NCI-H446 treated with DMSO at 0.1 percent for 48 hours (cell line): ENCODE measurements at regions not wholly inside any gene's neighbourhood (a gene's known extent, or its start where the extent isn't known, plus 50 kb on each side); places are given as distances from the start of the nearest gene placed in this dataset.
"Not testable (repeated sequence)": the region's sequence is repeated elsewhere in the genome, so short reads cannot be mapped to it uniquely, and the experiment has no call there.

ENCODE experiments used
- DNase-seq: peaks from one replicate; lab custom pipeline; 2025; lab: John Stamatoyannopoulos, UW

DNA sequence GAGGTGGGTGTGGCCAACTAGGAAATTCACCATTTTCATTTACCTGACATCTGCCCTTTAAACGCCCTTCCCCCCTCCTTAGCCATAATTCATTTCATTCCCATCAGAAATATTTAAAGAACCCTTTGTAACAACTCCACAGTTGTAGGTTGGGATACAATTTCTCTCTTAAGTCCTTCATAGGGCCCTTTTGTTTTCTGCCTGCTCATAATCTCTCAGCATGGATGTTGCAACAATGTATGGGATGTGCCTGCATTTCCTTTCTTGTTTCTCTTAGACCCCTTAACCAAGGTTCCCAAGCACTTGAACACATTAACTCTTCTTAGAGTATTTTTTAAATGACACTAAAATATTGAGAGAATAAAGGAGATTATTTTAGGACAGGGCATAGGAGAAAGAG, 51.7 kb upstream of the MYO10 start:
- no peak for DNase-seq

DNA sequence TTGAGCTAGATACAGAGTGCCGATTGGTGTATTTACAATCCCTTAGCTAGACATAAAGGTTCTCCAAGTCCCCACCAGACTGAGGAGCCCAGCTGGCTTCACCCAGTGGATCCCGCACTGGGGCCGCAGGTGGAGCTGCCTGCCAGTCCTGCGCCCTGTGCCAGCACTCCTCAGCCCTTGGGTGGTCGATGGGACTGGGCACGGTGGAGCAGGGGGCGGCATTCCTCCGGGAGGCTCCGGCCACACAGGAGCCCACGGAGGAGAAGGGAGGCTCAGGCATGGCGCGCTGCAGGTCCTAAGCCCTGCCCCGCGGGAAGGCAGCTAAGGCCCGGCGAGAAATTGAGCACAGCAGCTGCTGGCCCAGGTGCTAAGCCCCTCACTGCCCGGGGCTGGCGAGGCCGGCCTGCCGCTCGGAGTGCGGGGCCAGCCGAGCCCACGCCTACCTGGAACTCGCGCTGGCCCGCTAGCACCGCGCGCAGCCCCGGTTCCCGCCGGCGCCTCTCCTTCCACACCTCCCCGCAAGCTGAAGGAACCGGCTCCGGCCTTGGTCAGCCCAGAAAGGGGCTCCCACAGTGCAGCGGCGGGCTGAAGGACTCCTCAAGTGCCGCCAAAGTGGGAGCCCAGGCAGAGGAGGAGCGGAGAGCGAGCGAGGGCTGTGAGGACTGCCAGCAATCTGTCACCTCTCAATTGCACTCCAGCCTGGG, 54.9 kb upstream of the MYO10 start:
- DNase-seq = not testable (repeated sequence)

DNA sequence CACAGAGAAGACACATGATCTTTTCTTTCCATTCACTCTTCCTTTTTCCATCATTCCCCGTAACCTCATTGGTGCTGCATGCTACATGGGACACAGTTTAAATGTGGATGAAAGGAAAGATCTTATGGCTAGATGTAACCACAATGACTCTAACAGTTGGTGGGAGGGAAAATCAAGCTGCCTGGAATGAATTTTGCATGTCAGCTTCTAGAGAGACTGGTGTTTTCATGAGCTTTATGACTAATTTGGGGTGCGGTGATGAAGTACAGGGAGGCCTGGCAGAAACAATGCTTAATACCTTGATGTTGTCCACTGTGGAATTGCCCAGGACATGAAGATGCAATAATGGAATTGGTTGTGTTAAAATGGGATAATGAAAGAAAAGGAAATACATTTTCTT, 55.9 kb upstream of the MYO10 start:
- no peak for DNase-seq

DNA sequence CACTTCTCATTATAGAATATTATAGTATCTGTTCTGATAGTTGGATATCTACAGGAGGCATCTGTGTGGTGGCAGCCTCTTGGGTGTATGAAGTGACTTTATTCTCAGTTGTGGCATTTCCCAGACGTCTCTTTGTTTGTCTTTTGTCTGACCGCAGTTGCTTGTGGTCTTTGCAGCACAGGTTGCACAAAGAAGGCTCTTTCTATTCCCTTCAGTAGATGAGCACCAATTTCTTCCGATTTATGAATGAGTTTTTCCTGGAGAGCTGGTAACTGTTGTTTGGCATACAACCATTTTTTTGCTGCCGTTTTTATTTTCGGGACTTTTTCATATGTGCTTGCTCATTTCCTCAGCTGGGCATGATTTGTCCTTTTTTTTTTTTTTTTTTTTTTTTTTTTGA, 56.4 kb upstream of the MYO10 start:
- no peak for DNase-seq

GRCh38 chr5:16994565-16994964, 58.5 kb upstream of the MYO10 start:
- DNase-seq = no peak

DNA sequence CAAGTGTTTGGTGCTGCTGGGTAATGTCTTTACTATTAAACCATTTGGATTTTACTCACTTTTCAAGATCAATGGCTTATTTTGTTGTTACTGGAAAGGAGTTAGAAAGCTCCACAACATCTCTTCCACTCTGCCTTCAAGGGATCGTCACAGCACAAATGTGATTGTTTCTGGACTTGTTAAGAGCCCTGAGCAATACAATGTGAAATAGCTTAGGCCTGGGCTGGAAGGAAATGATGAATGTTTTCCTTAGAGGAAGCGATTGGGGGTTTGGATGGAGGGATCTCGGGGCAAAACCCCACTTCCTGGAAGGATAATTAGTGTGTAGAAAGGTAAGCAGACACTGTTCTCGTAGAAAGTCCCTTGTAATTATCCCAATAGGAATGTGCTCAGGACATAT, 59.3 kb upstream of the MYO10 start:
- DNase-seq = no peak

DNA sequence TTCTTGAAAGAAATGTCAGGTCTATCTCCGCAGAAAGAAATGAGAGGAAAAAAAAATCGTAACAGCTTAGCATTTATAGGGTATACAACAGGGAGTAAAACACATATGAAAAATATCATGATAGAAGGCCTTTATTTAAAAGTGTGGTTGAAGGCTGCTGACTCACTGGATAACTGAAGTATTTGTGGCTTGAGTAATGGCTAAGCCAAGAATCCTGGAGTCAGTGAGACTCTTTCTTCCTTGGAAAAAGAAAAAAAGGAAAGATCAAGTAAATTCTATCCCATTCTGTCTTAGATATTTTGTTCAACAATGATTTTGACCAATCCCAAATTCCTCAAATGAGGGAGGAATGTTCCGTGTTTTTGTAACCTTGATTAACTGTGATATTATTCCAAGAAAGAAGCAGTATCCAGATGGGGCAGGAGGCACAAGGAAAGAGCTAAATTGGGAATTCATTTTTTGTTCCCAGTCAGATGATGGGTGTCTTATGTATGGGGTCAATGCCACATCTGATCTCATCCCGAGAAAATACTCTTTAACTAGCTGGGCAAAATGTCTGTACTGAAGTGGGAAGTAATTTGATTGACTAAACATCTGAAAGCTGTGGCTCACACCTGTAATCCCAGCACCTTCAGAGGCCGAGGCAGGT, 64.3 kb upstream of the MYO10 start:
- no peak for DNase-seq

DNA sequence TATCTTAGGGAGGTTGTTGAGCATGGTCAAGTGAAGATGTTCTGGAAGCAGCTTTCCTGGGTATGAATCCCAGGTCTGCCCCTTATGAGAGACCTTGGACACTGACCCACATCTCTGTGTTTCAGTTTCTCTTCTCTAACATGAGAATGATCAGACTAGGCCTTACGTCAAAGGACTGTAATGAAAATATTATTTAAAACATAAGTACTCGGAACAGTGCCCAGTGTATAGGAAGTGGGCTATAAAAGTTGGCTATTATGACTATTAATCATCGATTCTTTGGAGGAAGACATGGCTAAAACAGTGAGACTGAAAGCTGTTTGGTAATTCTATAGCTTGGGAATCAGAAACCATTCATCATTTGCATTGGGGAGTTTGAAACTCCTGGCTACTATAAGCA, 65.3 kb upstream of the MYO10 start:
- DNase-seq = no peak

DNA sequence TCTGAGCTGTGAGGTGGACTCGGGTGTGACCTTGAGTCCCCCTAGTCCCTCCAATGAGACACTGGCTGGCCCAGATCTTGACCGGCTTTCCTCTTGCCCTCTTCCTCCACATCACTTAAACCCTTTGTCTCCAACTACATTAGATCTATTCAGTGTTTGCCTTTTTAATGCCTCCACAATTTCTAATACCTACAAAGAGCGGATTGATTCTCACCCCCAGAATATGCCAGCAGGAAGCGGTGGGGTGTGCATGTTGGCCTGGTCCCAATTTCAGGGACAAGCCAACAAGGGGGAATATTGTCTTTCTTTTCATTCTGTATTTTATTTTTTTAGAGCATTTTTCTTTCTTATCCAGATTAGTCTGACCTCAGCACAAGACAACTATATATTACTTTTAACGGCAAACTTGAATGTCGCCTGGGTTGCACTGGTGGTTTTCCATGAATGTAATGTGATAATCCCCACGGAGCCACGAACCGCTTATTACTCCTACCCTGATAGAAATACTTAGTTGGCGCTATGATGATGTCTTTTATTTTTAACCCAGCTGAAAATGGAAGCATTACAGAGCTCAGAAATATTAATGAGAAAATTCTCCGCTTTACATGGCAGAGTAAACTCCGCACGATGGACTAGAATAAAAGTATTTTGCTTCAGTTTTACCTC, 68.5 kb upstream of the MYO10 start:
- DNase-seq = no peak

DNA sequence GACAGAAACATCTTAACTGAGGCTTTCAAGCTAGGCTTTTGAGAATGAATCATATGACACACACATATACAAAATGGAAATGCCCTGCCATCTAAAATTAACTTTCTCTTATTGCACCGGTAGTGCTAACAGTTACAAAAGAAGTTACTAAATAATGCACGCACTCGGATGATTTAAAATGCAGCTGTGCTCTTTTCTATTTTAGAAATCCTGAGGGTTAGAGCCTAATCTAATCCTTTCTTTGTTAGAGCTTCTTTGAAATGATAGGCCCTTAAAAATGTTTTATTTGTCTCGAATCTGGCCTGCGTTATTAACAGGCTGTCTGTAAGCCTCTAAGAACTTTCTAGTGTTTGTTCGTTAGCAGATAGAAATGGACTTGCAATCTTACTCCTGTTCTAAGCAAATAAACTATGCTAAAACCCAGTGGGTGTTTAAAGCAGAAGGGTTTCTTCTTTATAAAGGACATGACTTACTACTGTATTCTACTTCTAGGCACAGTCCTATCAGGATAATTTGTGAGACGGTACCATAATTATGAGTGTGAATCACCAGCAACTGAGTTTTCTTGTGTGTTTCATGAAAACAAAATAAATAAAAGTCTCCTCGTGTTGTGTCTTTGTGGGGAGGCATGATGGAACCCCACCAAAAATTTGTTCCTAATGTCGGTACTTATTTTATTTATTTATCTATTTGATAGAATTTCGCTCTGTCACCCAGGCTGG, 69.2 kb upstream of the MYO10 start:
- no peak for DNase-seq

GRCh38 chr5:17012289-17012688, 76.2 kb upstream of the MYO10 start:
- DNase-seq = no peak

- DNase-seq = no peak
Observed at GRCh38 chr5:17014686-17015085, 78.6 kb upstream of the MYO10 start.

- no peak for DNase-seq
Observed at GRCh38 chr5:17018871-17019270, 82.8 kb upstream of the MYO10 start.

DNA sequence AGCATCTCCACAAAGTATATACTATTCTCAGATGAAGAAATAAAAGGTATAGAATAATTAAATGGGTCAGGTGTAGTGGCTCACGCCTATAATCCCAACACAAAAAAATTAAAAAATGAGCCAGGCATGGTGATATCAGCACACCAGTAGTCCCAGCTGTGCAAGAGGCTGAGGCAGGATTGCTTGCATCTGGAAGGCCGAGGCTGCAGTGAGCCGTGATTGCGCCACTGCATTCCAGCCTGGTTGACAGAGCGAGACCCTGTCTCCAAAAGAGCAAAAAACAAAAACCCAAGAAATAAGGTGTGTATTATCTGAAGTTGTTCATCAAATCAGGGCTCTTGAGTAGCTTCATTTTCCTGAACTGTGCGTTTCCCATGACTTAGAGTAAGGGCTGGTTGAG, 83.2 kb upstream of the MYO10 start:
- DNase-seq = no peak

GRCh38 chr5:17020678-17021601, 84.9 kb upstream of the MYO10 start:
- DNase-seq = no peak

- DNase-seq = no peak
Observed at GRCh38 chr5:17021602-17021932, 85.5 kb upstream of the MYO10 start.

GRCh38 chr5:17022296-17022695, 86.2 kb upstream of the MYO10 start:
- DNase-seq = no peak

DNA sequence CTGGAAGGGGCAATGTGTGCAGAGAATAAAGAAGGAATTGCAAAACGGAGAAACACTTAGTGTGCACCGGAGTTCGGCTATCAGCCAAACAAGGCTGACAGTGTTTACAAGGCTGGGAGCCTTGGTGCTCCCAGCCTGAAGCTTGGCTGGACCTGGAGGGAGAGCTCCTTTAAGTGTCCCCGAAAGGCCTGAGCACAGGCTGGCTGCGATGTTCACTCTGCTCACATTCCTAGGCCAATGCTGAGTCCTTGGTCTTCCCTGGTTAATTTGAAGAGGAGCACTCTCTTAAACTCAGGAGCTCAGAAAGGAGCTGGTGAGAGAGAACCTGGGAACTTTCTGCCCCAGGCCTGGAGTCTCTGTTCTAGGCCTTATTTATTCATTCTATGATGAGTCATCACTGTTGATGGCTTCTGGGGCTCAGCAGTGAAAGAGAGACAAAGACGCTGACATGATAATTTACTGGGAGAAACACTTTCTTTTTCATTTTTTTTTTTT, 88.6 kb upstream of the MYO10 start:
- no peak for DNase-seq

DNA sequence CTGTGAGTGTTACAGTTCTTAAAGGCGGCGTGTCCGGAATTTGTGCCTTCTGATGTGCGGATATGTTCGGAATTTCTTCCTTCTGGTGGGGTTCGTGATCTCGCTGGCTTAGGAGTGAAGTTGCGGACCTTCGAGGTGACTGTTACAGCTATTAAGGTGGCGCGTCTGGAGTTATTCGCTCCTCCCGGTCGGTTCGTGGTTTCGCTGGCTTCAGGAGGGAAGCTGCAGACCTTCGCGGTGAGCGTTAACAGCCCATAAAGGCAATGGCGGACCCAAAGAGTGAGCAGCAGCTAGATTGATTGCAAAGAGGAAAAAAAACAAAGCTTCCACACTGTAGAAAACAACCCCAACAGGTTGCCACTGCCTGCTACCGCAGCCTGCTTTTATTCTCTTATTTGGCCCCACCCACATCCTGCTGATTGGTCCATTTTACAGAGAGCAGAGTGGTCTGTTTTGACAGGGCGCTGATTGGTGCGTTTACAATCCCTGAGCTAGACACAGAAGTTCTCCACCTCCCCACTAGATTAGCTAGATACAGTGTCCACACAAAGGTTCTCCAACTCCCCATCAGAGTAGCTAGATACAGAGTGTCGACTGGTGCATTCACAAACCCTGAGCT, 95.7 kb upstream of the MYO10 start:
- DNase-seq = not testable (repeated sequence)

GRCh38 chr5:17032314-17032985, 96.4 kb upstream of the MYO10 start:
- DNase-seq = not testable (repeated sequence)

GRCh38 chr5:17034992-17035391, 98.9 kb upstream of the MYO10 start:
- DNase-seq = not testable (repeated sequence)
